Central memory CD4-positive, alpha-beta T cell (primary cell): ENCODE measurements at regions not wholly inside any gene's neighbourhood (a gene's known extent, or its start where the extent isn't known, plus 50 kb on each side); places are given as distances from the start of the nearest gene placed in this dataset.
"Not testable (repeated sequence)": the region's sequence is repeated elsewhere in the genome, so short reads cannot be mapped to it uniquely, and the experiment has no call there.

Experiments
- DNase-seq: peaks from one replicate; pipeline ENCODE4 v3.0.0; 2022

- DNase-seq, result no peak
Observed at GRCh38 chr6:167662075-167662880, 164.4 kb upstream of the AFDN start.

GRCh38 chr6:167662881-167663205 is 163.9 kb upstream of the AFDN start:
- no peak for DNase-seq

GRCh38 chr6:167663316-167663715 is 163.4 kb upstream of the AFDN start:
- DNase-seq, result no peak

DNA sequence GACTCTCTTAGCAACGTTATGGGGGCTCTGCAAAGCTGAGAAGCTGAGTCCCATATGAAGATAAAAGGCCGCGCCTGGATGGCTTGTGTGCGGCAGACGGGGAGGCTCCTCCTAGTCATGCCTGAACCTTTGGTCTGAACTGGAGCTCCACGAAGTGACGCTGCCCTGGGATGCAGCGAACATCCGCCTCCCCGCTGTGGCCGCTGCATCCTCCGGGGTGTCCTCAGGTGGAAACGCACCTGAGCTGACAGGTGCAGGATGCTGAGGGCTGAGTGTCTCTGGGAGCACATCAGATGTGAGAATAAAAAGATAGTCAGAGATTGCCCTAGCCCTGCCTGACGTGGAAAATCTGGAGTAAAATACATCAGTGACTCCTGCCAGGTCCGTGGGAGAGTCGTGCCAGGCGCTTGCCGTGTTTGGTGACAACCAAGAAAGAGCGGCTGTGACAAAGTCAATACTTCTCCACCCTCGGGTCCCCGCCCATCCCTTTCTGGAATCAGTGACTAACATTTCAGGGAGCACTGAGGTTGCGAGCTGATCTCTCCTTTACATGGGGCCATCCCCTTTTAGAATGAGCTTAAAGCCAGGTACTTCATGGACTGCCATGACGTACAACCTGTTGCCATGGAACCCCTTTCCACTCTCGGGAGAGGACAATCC is 162.8 kb upstream of the AFDN start:
- no peak for DNase-seq

- DNase-seq, result no peak
Observed at GRCh38 chr6:167664678-167665660, 161.7 kb upstream of the AFDN start.

- DNase-seq, result no peak
Observed at GRCh38 chr6:167665698-167666330, 160.9 kb upstream of the AFDN start.

GRCh38 chr6:167666571-167667203 is 160.0 kb upstream of the AFDN start:
- no peak for DNase-seq

- DNase-seq, result no peak
Observed at GRCh38 chr6:167667204-167668018, 159.3 kb upstream of the AFDN start.

GRCh38 chr6:167668019-167668753 is 158.5 kb upstream of the AFDN start:
- DNase-seq, result no peak

- no peak for DNase-seq
Observed at GRCh38 chr6:167668754-167669552, 157.8 kb upstream of the AFDN start.

DNA sequence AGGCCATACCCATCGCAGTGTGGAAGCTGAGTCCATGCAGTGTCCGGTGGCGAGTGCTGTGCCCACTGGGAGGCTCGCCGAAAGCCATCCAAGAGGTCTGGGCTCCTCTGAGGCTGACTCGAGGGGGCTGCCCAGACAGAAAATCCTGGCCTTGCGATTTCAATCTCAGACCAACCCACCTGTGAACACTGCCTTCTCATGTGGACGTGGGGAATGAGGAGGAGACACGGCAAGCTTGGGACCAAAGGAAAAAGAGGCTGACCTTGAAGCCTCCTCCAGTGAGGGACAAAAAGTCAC is 157.2 kb upstream of the AFDN start:
- DNase-seq, result no peak

- DNase-seq, result no peak
Observed at GRCh38 chr6:167669870-167670802, 156.6 kb upstream of the AFDN start.

- DNase-seq, result no peak
Observed at GRCh38 chr6:167670938-167671338, 155.8 kb upstream of the AFDN start.

- DNase-seq, result not testable (repeated sequence)
Observed at GRCh38 chr6:167671379-167671976, 155.2 kb upstream of the AFDN start.

GRCh38 chr6:167671977-167672687 is 154.6 kb upstream of the AFDN start:
- no peak for DNase-seq

DNA sequence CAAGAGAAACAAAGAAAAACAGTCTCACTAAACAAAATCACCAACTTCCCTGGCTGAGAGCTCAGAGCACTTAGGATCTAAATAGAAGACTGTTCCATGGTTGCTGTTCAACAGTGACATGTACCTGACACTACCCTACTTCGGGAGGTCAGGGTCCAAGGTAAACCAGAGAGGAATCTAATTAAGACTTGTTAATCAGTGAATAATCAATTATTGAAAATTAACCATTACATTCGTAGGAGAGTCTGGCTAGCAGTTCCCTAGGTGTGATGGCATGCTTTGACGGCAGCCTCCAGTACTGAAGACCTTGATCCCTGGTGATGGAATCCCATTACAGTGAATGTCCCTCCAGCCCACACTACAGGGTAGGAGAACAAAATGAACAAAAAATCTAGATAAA is 154.0 kb upstream of the AFDN start:
- DNase-seq, result no peak

GRCh38 chr6:167673946-167674345 is 152.8 kb upstream of the AFDN start:
- DNase-seq, result no peak

GRCh38 chr6:167674486-167674885 is 152.2 kb upstream of the AFDN start:
- DNase-seq, result no peak
